ENCODE measurements at regions not wholly inside any gene's neighbourhood (a gene's known extent, or its start where the extent isn't known, plus 50 kb on each side); places are given as distances from the start of the nearest gene placed in this dataset.

DNA sequence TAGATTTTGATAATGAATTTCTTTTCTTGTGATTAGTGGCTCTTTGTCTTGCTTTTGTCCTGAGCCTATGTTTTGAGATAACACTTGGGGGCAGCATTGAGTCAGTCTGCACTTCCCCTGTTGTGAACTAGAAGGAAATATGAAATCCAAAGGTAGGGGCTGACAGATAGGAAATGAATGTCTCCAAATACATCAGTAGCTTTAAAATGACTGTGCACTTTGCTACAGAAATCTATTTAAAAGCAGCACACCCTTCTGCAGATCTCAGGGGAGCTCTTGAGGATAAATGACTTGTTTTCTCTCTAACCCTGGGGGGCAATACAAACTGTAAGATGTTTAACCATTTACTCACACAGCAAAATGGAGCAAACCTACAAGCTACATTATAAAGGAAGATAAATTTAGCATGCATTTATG is 176.0 kb upstream of the MYO3A start:
- no peak for DNase-seq (ENCODE audit: low spot score in 2 of 2)
- no peak overlapping the region for H3K4me3 ChIP-seq (ENCODE audit: low read depth, poor library complexity, severe bottlenecking)
- intact Hi-C loops (cut with DNase I; ENCODE audit: low total_unique reads) = no loop called here
- TF ChIP-seq POLR2A (IDR thresholded peaks at IDR 0.05) (no peak), CTCF (IDR thresholded peaks at IDR 0.05) (no peak)

- H3K4me3 ChIP-seq (ENCODE audit: low read depth, poor library complexity, severe bottlenecking) = no peak overlapping the region
- no peak for TF ChIP-seq POLR2A (IDR thresholded peaks at IDR 0.05)
- TF ChIP-seq CTCF (IDR thresholded peaks at IDR 0.05) = no peak
- DNase-seq (ENCODE audit: low spot score in 2 of 2) = no peak
- intact Hi-C loops (cut with DNase I; ENCODE audit: low total_unique reads) = no loop called here
- 2 to 7% methylated on average over 1 of the region's 1 CpG for WGBS, 2 donors
Observed at GRCh38 chr10:25758511-25758910, 175.5 kb upstream of the MYO3A start.

GRCh38 chr10:25761937-25762336 is 172.1 kb upstream of the MYO3A start:
- TF ChIP-seq POLR2A (IDR thresholded peaks at IDR 0.05) (no peak), CTCF (IDR thresholded peaks at IDR 0.05) (no peak)
- 81 to 90% methylated on average over 4 of the region's 4 CpGs for WGBS, 2 donors
- intact Hi-C loops (cut with DNase I; ENCODE audit: low total_unique reads) = no loop called here
- DNase-seq (ENCODE audit: low spot score in 2 of 2) = no peak
- H3K4me3 ChIP-seq (ENCODE audit: low read depth, poor library complexity, severe bottlenecking) = no peak overlapping the region

- no peak overlapping the region for H3K4me3 ChIP-seq (ENCODE audit: low read depth, poor library complexity, severe bottlenecking)
- intact Hi-C loops (cut with DNase I; ENCODE audit: low total_unique reads) = no loop called here
- TF ChIP-seq CTCF (IDR thresholded peaks at IDR 0.05) = no peak
- DNase-seq (ENCODE audit: low spot score in 2 of 2) = no peak
- 39 to 42% methylated on average over 2 of the region's 2 CpGs for WGBS, 2 donors
Observed at GRCh38 chr10:25766213-25766612, 167.8 kb upstream of the MYO3A start.

DNA sequence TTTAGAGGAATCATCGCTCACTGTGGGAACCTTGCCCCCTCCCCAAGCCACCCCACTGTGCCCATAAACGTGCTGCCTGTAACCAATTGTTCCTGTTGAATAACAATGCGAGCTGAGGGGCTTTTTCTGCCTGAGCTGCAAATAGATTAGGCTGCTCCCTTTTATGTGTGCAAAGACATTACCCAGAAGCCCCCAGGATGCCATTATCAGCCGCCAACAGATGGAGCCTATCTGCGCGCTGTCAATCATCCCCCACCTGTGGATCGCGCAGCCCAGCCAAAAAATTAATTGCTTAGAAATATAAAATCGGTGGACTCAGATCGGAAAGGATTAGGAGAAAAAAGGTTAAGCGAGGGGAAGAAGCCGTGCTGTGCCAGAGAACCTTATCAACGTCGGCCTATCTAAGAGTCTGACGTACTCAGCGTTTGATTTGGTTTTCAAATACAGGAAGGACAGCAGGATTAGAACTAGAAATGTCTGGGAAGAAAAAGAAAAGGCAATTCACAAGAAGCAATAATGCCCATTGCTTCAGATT is 167.3 kb upstream of the MYO3A start:
- H3K4me3 ChIP-seq (ENCODE audit: low read depth, poor library complexity, severe bottlenecking) = no peak overlapping the region
- intact Hi-C loops (cut with DNase I; ENCODE audit: low total_unique reads) = no loop called here
- WGBS, 2 donors = 11 to 17% methylated on average over 16 of the region's 16 CpGs
- TF ChIP-seq CTCF (IDR thresholded peaks at IDR 0.05) = no peak
- TF ChIP-seq POLR2A (IDR thresholded peaks at IDR 0.05) = no peak
- no peak for DNase-seq (ENCODE audit: low spot score in 2 of 2)

- no peak for DNase-seq (ENCODE audit: low spot score in 2 of 2)
- WGBS, 2 donors = 82% methylated on average over 3 of the region's 3 CpGs
- no peak for TF ChIP-seq CTCF (IDR thresholded peaks at IDR 0.05)
- TF ChIP-seq POLR2A (IDR thresholded peaks at IDR 0.05) = no peak
- intact Hi-C loops (cut with DNase I; ENCODE audit: low total_unique reads) = no loop called here
- no peak overlapping the region for H3K4me3 ChIP-seq (ENCODE audit: low read depth, poor library complexity, severe bottlenecking)
Observed at GRCh38 chr10:25768167-25768566, 165.9 kb upstream of the MYO3A start.
